NCI-H187 (cell line): ENCODE measurements at regions not wholly inside any gene's neighbourhood (a gene's known extent, or its start where the extent isn't known, plus 50 kb on each side); places are given as distances from the start of the nearest gene placed in this dataset.

Experiments
- DNase-seq, 2 experiments: peaks; one replicate each; lab custom pipeline; 2025; lab: John Stamatoyannopoulos, UW

DNA sequence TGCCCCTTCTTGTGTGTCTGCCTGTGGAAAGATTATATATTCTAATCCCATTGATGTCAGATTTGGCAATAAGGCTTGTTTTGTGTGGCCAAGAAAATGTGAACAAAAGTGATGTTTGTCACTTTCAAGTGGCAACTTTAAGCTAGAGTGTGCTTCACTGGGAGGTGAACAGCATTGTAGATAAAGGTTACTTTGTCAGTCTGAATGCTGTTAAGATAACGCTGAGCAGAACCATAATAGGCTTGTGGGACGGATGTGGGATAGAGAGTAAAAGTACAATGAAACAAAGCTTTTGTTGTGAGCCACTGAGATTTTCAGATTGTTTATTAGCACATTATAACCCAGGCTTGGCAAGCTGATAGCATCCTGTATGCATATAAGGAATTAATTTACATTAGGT, 303.8 kb upstream of the MAN1A1 start:
- no peak for DNase-seq

- DNase-seq: no peak
These were observed 300.0 kb upstream of the MAN1A1 start for GRCh38 chr6:119649531-119649930.

- no peak for DNase-seq
These were observed 297.7 kb upstream of the MAN1A1 start for GRCh38 chr6:119647309-119647708.

GRCh38 chr6:119643876-119644275, 294.3 kb upstream of the MAN1A1 start:
- DNase-seq: no peak

- no peak for DNase-seq
These were observed 288.2 kb upstream of the MAN1A1 start for GRCh38 chr6:119637768-119638167.

- no peak for DNase-seq
These were observed 286.5 kb upstream of the MAN1A1 start for GRCh38 chr6:119636060-119636459.

DNA sequence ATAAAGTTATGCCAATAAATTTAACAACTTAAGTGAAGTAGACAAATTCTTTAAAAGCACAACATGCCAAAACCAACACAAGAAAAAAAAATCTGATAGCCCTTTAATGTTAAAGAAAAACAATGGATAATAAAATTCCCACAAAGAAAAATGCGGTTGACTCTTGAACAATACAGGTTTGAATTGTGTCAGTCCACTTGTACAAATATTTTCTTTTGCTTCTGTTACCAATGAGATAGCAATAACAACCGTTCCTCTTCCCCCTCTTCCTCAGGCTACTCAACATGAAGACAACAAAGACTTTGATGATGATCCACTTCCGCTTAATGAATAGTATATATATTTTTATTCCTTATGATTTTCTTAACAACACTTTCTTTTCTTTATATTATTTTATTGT, 283.9 kb upstream of the MAN1A1 start:
- DNase-seq: no peak

DNA sequence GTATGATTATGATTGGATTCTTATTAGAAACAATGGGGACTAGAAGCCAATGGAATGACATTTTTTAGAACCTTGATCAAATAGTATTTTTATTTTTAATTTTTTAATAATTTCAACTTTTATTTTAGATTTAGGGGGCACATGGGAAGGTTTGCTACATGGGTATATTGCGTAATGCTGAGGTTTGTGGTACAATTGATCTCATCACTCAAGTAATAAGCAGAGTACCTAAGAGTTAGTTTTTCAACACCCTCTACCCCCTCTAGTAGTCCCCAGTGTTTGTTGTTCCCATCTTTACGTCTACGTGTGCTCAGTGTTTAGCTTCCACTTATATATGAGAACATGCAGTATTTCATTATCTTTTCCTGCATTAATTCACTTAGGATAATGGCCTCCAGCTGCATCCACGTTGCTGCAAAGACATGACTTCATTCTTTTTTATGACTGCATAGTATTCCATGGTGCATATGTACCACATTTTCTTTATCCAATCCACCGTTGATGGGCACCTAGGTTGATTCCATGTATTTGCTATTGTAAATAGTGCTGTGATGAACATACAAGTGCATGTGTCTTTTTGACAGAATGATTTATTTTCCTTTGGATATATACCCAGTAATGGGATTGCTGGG, 281.1 kb upstream of the MAN1A1 start:
- DNase-seq: no peak

GRCh38 chr6:119628691-119629594, 279.4 kb upstream of the MAN1A1 start:
- DNase-seq: no peak

DNA sequence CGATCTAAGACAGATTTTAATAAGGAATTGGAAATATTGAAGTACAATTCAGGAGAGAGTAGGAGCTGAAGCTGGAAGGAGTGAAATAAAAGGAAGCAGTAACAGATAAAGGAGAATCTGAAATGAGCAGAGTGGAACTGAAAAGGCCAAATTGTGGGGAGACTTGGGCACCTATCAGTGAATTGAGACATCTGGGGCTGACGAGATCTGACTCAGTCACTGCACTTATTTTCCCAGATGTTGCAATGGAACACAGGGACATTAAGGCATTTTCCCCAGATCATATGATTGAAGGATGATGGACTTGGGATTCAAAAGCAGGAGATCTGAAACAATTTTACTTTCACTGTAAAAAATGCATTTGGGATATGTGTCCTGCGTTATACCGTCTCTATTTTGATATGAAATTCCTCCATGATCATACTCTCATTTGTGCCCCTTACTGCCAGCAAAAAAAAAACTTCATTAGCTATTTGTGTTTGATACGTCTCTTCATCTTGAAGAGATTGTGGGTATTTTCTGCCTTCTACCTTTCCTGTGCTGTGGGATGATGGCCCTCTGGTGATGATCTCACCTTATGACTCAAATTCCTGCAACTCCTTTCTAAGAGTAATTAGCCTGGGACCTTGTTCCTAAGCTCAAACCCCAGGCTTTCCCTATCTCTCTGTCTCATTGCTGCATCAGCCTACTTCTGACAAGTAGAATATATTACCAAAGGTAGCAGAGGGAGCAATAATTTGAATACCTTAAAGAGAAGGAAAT, 278.5 kb upstream of the MAN1A1 start:
- DNase-seq: no peak

- DNase-seq: no peak
These were observed 277.5 kb upstream of the MAN1A1 start for GRCh38 chr6:119626884-119627619.

DNA sequence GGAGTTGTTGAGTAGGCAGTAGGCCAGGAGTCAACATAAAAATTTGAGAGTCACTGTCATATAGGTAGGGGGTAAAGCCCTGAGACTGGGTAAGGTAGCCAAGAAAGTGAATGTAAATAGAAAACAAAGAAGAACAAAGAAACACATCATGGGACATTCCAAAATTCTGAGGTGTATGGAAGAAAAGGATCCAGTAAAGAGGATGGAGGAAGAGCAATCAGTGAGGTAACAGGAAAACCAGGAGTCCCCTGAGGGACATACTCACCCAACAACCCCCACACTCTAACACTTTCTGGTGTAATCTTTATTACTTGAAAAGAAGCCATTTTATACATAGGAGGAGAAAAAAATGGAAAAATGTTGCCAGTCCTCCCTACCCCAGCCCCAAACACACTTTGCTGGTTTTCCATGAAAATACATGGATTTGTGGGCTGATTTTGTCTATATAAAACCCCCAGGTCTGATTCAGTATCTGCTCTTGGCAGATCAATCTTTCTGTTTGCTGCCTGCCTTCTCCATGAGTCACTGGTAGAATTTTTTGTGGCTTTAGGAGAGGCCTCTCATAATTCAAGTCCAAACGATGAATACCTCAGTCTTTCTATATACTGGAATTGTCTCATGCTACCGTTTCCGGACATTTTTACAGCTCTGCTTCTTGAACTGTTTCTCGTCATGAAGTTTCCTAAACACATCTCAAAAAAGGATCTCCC, 271.4 kb upstream of the MAN1A1 start:
- DNase-seq: no peak

DNA sequence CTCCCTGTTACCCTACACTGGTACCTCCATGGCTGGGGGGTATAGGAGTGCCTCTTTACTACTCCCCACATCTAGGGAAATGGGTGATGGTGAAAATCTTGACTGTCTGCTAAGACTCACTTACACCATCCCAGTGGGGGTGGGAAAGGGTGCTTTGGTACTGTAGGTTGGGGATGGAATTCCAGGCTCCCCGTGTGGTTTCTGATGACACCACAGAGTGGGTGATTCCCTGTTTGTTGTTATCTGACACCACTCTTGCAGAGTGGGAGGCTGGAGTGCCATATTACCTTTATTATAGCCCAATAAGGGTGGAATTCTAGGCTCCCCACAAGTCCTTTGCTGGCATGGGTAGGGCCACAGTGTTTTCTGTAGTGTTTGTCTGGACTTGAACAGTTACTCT, 264.6 kb upstream of the MAN1A1 start:
- DNase-seq: no peak

DNA sequence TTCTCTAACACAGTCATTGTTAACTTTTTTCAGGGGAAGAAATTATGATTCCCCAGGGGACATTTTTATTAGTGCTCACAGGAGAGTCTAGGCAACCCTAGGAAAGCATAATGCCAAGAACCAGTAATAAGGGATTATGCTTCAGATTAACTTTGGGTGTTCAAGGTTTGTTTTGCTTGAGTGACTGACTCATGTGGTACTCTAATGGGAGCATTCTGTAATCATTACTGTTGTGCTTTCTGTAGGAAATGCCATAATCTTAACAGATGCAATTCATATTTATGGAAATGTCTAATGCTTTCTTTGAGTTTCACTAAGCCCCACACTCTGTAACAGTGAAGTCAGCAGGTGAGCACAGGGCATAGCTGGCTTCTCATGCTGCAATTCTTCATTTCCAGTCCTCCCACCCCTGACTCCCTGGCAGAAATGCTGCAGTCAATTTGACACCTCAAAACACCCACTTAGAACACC, 263.4 kb upstream of the MAN1A1 start:
- DNase-seq: no peak

DNA sequence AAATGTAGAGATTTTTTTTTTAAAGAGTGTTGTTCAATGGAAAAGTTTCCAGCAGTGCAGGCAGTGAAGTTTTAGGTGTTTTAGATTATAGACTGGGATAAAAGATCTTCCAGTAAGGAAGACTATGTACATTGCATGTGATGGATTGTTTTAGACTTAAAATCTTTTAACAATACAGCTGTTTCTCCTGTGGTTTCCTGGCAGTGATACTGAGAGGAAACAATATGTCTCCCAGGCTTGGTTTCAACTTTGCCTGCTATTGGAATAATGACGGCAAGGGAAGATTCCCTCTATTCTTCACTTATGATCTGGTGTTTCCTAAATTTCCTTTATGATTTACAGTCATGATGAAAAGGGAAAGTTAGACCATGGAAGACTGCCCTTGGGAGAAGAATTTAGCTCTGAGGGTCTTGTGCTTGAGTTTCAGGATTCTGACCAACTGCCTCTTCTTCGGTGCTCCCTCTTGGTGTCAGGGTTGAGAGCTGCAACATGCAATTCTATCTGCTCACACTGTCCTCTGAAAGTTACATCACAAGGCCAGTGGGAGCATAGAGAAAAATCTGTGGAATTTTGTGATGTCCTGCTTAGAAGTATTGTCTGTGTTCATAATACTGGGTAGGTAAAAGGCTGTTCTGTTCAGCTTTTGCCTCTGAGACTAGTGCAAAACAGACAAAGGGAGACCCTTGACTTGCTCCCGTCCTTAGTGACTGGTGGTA, 262.8 kb upstream of the MAN1A1 start:
- DNase-seq: no peak

DNA sequence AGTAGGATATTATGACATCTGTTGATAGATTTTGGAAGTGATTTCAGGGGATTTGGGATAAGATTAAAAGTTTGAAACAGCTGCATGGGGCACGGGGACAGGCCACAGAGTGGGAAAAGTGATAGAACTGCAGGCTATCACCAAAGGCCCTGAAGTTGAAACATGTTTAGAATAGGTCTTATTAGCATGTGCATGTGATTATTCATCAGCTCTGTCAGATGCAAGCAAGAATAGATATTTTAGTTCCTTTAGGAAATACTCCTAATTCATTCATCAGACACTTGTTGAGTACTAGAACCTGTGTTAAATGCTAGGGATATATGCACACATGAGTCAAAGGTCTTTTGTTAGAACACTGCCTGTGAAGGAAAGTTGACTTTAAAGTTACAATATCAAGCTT, 261.2 kb upstream of the MAN1A1 start:
- DNase-seq: no peak

DNA sequence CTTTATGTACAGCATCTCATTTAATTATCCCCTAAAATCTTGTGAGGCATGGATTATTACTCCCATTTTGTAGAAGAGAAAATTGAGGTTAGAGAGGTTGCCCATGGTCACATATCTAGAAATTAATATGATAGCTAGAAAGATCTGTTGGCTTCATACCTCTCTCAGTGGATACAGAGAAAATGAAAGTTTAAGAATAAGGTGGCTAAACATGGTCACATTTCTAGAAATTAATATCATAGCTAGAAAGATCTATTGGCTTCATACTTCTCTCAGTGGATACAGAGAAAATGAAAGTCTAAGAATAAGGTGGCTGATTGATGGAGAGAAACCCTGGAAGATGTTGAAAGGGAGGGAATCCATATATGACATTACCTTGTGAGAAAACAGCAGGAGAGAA, 260.7 kb upstream of the MAN1A1 start:
- no peak for DNase-seq

DNA sequence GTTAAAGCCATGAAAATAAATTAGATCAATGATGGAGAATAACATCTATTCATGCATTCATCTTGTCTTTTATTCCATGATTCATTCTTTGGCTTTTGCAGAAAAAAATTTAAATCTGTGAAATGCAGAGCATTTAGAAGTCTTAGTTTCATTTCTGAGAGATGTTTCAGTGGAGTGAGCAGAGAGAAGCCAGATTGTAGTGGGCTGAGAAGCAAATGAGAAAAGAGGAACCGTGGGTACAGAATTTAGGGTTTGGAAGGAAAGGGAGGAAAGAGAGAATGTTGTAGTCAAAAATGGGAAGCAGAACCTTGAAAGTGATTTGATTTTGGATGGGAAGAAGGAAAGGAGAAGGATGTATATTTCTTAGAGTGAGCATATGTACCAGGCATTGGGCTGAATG, 260.3 kb upstream of the MAN1A1 start:
- DNase-seq: no peak

GRCh38 chr6:119608994-119609393, 259.4 kb upstream of the MAN1A1 start:
- no peak for DNase-seq

DNA sequence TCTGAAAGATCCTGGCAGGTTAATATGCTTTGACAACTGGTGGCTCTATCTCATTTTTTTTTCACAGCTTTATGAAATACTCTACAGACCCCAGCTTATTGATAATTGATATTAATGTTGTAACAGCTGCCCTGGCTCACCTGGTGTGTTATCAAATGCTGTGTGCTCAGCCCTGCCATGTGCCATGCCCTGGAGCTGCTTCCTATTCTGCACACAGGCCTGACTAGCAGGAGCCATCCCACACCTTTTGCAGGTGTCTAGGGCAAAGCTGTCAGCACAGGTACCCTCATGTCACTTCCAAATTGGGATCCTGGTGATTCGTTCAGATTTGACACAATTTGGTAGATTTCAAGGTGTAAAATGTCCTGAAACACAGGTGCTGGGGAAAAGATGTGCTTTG, 254.6 kb upstream of the MAN1A1 start:
- no peak for DNase-seq

GRCh38 chr6:119603501-119603900, 253.9 kb upstream of the MAN1A1 start:
- no peak for DNase-seq
